ENCODE measurements at regions not wholly inside any gene's neighbourhood (a gene's known extent, or its start where the extent isn't known, plus 50 kb on each side); places are given as distances from the start of the nearest gene placed in this dataset.

DNA sequence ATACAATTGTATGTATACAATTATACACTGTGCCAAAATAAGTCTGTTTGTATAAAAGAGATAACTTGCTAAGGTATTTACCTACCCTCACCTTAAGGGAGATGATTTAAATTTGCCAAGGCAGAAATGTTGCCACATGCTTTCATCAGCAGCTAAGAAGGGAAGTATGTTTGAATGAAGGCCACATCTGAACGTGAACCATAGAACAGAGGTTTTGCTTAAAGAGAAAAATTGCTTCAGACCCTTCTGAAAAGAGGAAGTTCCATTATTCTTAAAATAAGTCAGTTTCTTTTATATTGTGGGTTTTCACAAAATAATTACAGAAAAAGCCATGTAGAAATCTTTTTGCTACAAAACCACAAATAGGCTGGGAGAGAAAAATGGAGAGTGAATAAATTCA lies 621.5 kb upstream of the HTR2C start:
- TF ChIP-seq, protein P1, sequence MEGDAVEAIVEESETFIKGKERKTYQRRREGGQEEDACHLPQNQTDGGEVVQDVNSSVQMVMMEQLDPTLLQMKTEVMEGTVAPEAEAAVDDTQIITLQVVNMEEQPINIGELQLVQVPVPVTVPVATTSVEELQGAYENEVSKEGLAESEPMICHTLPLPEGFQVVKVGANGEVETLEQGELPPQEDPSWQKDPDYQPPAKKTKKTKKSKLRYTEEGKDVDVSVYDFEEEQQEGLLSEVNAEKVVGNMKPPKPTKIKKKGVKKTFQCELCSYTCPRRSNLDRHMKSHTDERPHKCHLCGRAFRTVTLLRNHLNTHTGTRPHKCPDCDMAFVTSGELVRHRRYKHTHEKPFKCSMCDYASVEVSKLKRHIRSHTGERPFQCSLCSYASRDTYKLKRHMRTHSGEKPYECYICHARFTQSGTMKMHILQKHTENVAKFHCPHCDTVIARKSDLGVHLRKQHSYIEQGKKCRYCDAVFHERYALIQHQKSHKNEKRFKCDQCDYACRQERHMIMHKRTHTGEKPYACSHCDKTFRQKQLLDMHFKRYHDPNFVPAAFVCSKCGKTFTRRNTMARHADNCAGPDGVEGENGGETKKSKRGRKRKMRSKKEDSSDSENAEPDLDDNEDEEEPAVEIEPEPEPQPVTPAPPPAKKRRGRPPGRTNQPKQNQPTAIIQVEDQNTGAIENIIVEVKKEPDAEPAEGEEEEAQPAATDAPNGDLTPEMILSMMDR (conservative IDR thresholded peaks at IDR 0.05; ENCODE audit: low read length), result no peak
- no peak for TF ChIP-seq EZH2phosphoT487 (IDR thresholded peaks at IDR 0.05; ENCODE audit: borderline replicate concordance)
